SK-N-SH (cell line): ENCODE measurements at regions not wholly inside any gene's neighbourhood (a gene's known extent, or its start where the extent isn't known, plus 50 kb on each side); places are given as distances from the start of the nearest gene placed in this dataset.
A peak's percentile ranks its signal among the peaks of the same experiment; 100 is the strongest.

Experiments used
- CTCF ChIA-PET: fragments of 300-600, 350-600 bp; formaldehyde crosslinking; extraction: SDS; loops from one replicate; lab custom pipeline; 2021; lab: Yijun Ruan, JAX
- POLR2A ChIA-PET: fragments of 350-600 bp; sonication (Branson Sonifier 250); formaldehyde crosslinking; extraction: SDS; loops from one replicate; lab custom pipeline; 2020; ENCODE audit warnings: antibody characterized with exemption, inconsistent platforms; lab: Yijun Ruan, JAX
- DNase-seq: peaks from one replicate; pipeline ENCODE4 v3.0.0; 2012
- H2AFZ ChIP-seq: fragments of 200-600 bp; sonication (generic); 2 replicates; pipeline ENCODE4 v1.8.1; 2016; ENCODE audit warnings: antibody characterized with exemption, mild to moderate bottlenecking, low read depth
- H3F3A ChIP-seq: fragments of 200-600 bp; sonication (generic); replicated peaks from 2 replicates; pipeline ENCODE3; 2016; ENCODE audit warnings: antibody characterized with exemption, mild to moderate bottlenecking; ENCODE audit not compliant: insufficient read depth
- H3K27ac ChIP-seq, 2 experiments: fragments of 200-500 bp in 1 of 2; fragments of 200-600 bp in 1 of 2; sonication (Bioruptor generic) in 1 of 2; sonication (generic), shearing (Covaris generic) in 1 of 2; 2 replicates each; pipeline versions ENCODE4 v1.5.1 to v1.6.1; 2014 to 2016; ENCODE audit warnings: low read depth in 2 of 2, inconsistent platforms in 1 of 2, low read length in 1 of 2, mild to moderate bottlenecking in 1 of 2, mixed read lengths in 1 of 2
- H3K27me3 ChIP-seq: fragments of 200-600 bp; sonication (generic), shearing (Covaris generic); 2 replicates; pipeline ENCODE4 v1.6.1; 2016; ENCODE audit warnings: mixed run types; ENCODE audit not compliant: insufficient read depth
- H3K36me3 ChIP-seq, 2 experiments: fragments of 200-500 bp in 1 of 2; fragments of 200-600 bp in 1 of 2; sonication (Bioruptor generic) in 1 of 2; sonication (generic) in 1 of 2; replicated peaks in 1 of 2; 2 replicates each; pipeline versions ENCODE3 to v1.5.1; 2014 to 2016; ENCODE audit warnings: low read length in 1 of 2, mild to moderate bottlenecking in 1 of 2; ENCODE audit not compliant: insufficient read depth in 2 of 2, control insufficient read depth in 1 of 2
- H3K4me1 ChIP-seq, 2 experiments: fragments of 200-500 bp in 1 of 2; fragments of 200-600 bp in 1 of 2; sonication (Bioruptor generic) in 1 of 2; sonication (generic), shearing (Covaris generic) in 1 of 2; 2 replicates each; pipeline versions ENCODE4 v1.5.1 to v1.6.1; 2014 to 2016; ENCODE audit warnings: low read depth in 1 of 2, low read length in 1 of 2, mixed run types in 1 of 2; ENCODE audit not compliant: insufficient read depth in 2 of 2, control insufficient read depth in 1 of 2
- H3K4me2 ChIP-seq: fragments of 200-600 bp; sonication (generic), shearing (Covaris generic); 2 replicates; pipeline ENCODE4 v1.6.1; 2017; ENCODE audit warnings: mixed run types
- H3K4me3 ChIP-seq, 2 experiments: fragments of 200-500 bp in 1 of 2; fragments of 200-600 bp in 1 of 2; sonication (Bioruptor generic) in 1 of 2; sonication (generic), shearing (Covaris generic) in 1 of 2; 2 replicates each; pipeline versions ENCODE4 v1.5.1 to v1.8.1; 2014 to 2016; ENCODE audit warnings: low read depth in 2 of 2, inconsistent platforms in 1 of 2, low read length in 1 of 2, mild to moderate bottlenecking in 1 of 2, mixed read lengths in 1 of 2, moderate library complexity in 1 of 2
- H3K79me2 ChIP-seq: fragments of 200-600 bp; sonication (generic); 2 replicates; pipeline ENCODE4 v1.8.1; 2017; ENCODE audit warnings: mild to moderate bottlenecking; ENCODE audit not compliant: insufficient read depth
- H3K9ac ChIP-seq: fragments of 200-600 bp; sonication (generic); 2 replicates; pipeline ENCODE4 v1.6.1; 2017; ENCODE audit warnings: mixed run types
- H3K9me2 ChIP-seq: fragments of 200-600 bp; sonication (generic); 2 replicates; pipeline ENCODE4 v1.6.1; 2017; ENCODE audit warnings: mixed run types
- H3K9me3 ChIP-seq: fragments of 200-600 bp; sonication (generic); 2 replicates; pipeline ENCODE4 v1.6.1; 2017; ENCODE audit warnings: mixed run types, mild to moderate bottlenecking, moderate library complexity
- H4K20me1 ChIP-seq: fragments of 200-600 bp; sonication (generic); 2 replicates; pipeline ENCODE4 v1.6.1; 2017; ENCODE audit warnings: mild to moderate bottlenecking, mixed run types; ENCODE audit not compliant: insufficient read depth
- CHD2 ChIP-seq: fragments of 150-350 bp; IDR thresholded peaks from 2 replicates; pipeline ENCODE4 v1.6.1; 2018; ENCODE audit warnings: low read length; ENCODE audit not compliant: partially characterized antibody
- CTCF ChIP-seq: fragments of 200-600 bp; sonication (generic); IDR thresholded peaks from 2 replicates; pipeline ENCODE4 v1.6.1; 2017; ENCODE audit warnings: antibody characterized with exemption, mild to moderate bottlenecking, moderate library complexity
- FOSL2 ChIP-seq: IDR thresholded peaks from 2 replicates; pipeline ENCODE4 v1.4.0; 2012; ENCODE audit warnings: low read depth, mild to moderate bottlenecking, moderate library complexity, borderline replicate concordance
- GABPA ChIP-seq: IDR thresholded peaks from 2 replicates; pipeline ENCODE4 v1.4.0; 2012; ENCODE audit warnings: low read depth, mild to moderate bottlenecking
- GATA2 ChIP-seq: sonication (generic); formaldehyde crosslinking; IDR thresholded peaks from 2 replicates; pipeline ENCODE4 v1.5.0; 2020; ENCODE audit warnings: mild to moderate bottlenecking, missing genetic modification reagents
- MEF2A ChIP-seq: IDR thresholded peaks from 2 replicates; pipeline ENCODE4 v1.4.0; 2012; ENCODE audit warnings: low read depth, borderline replicate concordance
- RAD21 ChIP-seq: IDR thresholded peaks from 2 replicates; pipeline ENCODE4 v1.6.1; 2012; ENCODE audit warnings: mild to moderate bottlenecking, low read length
- RXRA ChIP-seq: IDR thresholded peaks from 2 replicates; pipeline ENCODE4 v1.4.0; 2012; ENCODE audit warnings: low read depth, mild to moderate bottlenecking, borderline replicate concordance
- SMC3 ChIP-seq: IDR thresholded peaks from 2 replicates; pipeline ENCODE4 v1.6.1; 2012; ENCODE audit warnings: low read depth, low read length, improper control_type of control experiment
- TCF12 ChIP-seq: IDR thresholded peaks from 2 replicates; pipeline ENCODE4 v1.4.0; 2012
- TEAD4 ChIP-seq: IDR thresholded peaks from 2 replicates; pipeline ENCODE4 v1.4.0; 2012; ENCODE audit warnings: mild to moderate bottlenecking, borderline replicate concordance; ENCODE audit not compliant: insufficient read depth
- USF2 ChIP-seq: fragments of 150-350 bp; IDR thresholded peaks from 2 replicates; pipeline ENCODE4 v1.6.1; 2017; ENCODE audit warnings: antibody characterized with exemption, low read length, low read depth, borderline replicate concordance
- YY1 ChIP-seq: IDR thresholded peaks from 2 replicates; pipeline ENCODE4 v1.4.0; 2012; ENCODE audit warnings: low read depth, mild to moderate bottlenecking
- WGBS: methylation state at CpG from one replicate; pipeline ENCODE4 v1.1.6; 2017; ENCODE audit warnings: low lambda C conversion rate; 5-methylcytosine and 5-hydroxymethylcytosine counted together
- TF ChIP-seq, protein P1 (sequence below): IDR thresholded peaks from 2 replicates; pipeline ENCODE4 v1.4.0; 2012; ENCODE audit warnings: low read depth, borderline replicate concordance
- TF ChIP-seq, protein P2 (sequence below): IDR thresholded peaks from 2 replicates; pipeline ENCODE4; 2012

- peaks cover 24% of the 10 kb centered on the region for H3F3A ChIP-seq
- TF ChIP-seq RAD21 (peak; percentile 75), GABPA (no peak), CHD2 (no peak), TCF12 (no peak), YY1 (no peak), SMC3 (peak; percentile 64), CTCF (peak; percentile 59)
- TF ChIP-seq, protein P1, sequence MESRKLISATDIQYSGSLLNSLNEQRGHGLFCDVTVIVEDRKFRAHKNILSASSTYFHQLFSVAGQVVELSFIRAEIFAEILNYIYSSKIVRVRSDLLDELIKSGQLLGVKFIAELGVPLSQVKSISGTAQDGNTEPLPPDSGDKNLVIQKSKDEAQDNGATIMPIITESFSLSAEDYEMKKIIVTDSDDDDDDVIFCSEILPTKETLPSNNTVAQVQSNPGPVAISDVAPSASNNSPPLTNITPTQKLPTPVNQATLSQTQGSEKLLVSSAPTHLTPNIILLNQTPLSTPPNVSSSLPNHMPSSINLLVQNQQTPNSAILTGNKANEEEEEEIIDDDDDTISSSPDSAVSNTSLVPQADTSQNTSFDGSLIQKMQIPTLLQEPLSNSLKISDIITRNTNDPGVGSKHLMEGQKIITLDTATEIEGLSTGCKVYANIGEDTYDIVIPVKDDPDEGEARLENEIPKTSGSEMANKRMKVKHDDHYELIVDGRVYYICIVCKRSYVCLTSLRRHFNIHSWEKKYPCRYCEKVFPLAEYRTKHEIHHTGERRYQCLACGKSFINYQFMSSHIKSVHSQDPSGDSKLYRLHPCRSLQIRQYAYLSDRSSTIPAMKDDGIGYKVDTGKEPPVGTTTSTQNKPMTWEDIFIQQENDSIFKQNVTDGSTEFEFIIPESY: no peak
- H3K9me3 ChIP-seq: no peaks in the 10 kb centered on the region
- H3K27ac ChIP-seq: peak overlapping the region; percentile 70 to 73; a peak in 3 of 4 replicates
- peak overlapping the region; percentile 38; the same call in 1 of the 2 replicates for H2AFZ ChIP-seq
- H3K27me3 ChIP-seq: no peaks in the 10 kb centered on the region
- H3K9me2 ChIP-seq: no peaks in the 10 kb centered on the region
- H3K36me3 ChIP-seq: no peaks in the 10 kb centered on the region
- no peaks in the 10 kb centered on the region for H4K20me1 ChIP-seq
- peaks cover 0 to 37% of the 10 kb centered on the region in 2 experiments; a peak in 3 of 4 replicates for H3K4me1 ChIP-seq
- H3K4me2 ChIP-seq: peak overlapping the region; percentile 71; the same call in 1 of the 2 replicates
- WGBS: 92% methylated on average over 2 of the region's 2 CpGs
- ChIA-PET CTCF (interaction anchor here (0.6 to 2.0 kb wide), 17 partner anchors 9 to 559 kb away, joined by 3 to 14 read pairs (median 4); no protein-coding TSS in a partner anchor), POLR2A (no interaction called here)
- no peaks in the 10 kb centered on the region for H3K79me2 ChIP-seq
- peak overlapping the region in 1 of 2 experiments; percentile 28; a peak in 2 of 4 replicates for H3K4me3 ChIP-seq
- DNase-seq: peak; percentile 51
- no peak overlapping the region for H3K9ac ChIP-seq
Measured at GRCh38 chr6:139881728-139882211, 507.3 kb upstream of the CITED2 start.

GRCh38 chr6:139881236-139881635, 506.8 kb upstream of the CITED2 start:
- Histone ChIP-seq H3K27ac (no peak overlapping the region), H4K20me1 (no peaks in the 10 kb centered on the region), H3K4me3 (no peak overlapping the region), H3K27me3 (no peaks in the 10 kb centered on the region), H3K9me3 (no peaks in the 10 kb centered on the region), H3K9ac (no peak overlapping the region), H3K36me3 (no peaks in the 10 kb centered on the region), H2AFZ (no peak overlapping the region), H3K4me2 (no peak overlapping the region), H3K4me1 (peaks cover 0 to 37% of the 10 kb centered on the region in 2 experiments; a peak in 3 of 4 replicates), H3K9me2 (no peaks in the 10 kb centered on the region), H3K79me2 (no peaks in the 10 kb centered on the region), H3F3A (peaks cover 24% of the 10 kb centered on the region)
- CTCF ChIA-PET: interaction anchor here (0.6 to 2.0 kb wide), 13 partner anchors 9 to 560 kb away, joined by 3 to 14 read pairs (median 4); no protein-coding TSS in a partner anchor
- DNase-seq: no peak
- POLR2A ChIA-PET: no interaction called here
- WGBS: 90% methylated on average over 4 of the region's 4 CpGs
- TF ChIP-seq YY1 (no peak), MEF2A (no peak), GATA2 (CRISPR knock-in tag) (no peak), CTCF (no peak), FOSL2 (no peak), USF2 (no peak), CHD2 (no peak), TCF12 (no peak), GABPA (no peak), TEAD4 (no peak), RXRA (no peak)
- TF ChIP-seq, protein P2, sequence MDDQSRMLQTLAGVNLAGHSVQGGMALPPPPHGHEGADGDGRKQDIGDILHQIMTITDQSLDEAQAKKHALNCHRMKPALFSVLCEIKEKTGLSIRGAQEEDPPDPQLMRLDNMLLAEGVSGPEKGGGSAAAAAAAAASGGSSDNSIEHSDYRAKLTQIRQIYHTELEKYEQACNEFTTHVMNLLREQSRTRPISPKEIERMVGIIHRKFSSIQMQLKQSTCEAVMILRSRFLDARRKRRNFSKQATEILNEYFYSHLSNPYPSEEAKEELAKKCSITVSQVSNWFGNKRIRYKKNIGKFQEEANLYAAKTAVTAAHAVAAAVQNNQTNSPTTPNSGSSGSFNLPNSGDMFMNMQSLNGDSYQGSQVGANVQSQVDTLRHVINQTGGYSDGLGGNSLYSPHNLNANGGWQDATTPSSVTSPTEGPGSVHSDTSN: no peak
